IMR-90 (cell line): ENCODE measurements at regions not wholly inside any gene's neighbourhood (a gene's known extent, or its start where the extent isn't known, plus 50 kb on each side); places are given as distances from the start of the nearest gene placed in this dataset.

ENCODE experiments used
- ATAC-seq: fragments of 200-7000 bp; cut with Tn5 transposase; 2 replicates; pipeline ENCODE4 v1.9.1; 2020; ENCODE audit warnings: low read depth, mild to moderate bottlenecking, moderate library complexity
- BruUV-seq: library from RNA; stranded (reverse); fragments of 400-500 nt; replicated peaks from 2 replicates; lab custom pipeline; 2021; lab: Mats Ljungman, UMichigan
- CTCF ChIA-PET: fragments of 300-600 bp; formaldehyde crosslinking; extraction: SDS; loops from one replicate; lab custom pipeline; 2021; ENCODE audit warnings: antibody characterized with exemption; lab: Yijun Ruan, JAX
- POLR2A ChIA-PET: fragments of 300-600 bp; sonication (Branson Sonifier 250); formaldehyde crosslinking; loops from one replicate; lab custom pipeline; 2022; ENCODE audit warnings: antibody characterized with exemption; ENCODE audit not compliant: unreplicated experiment; lab: Charles Lee
- DNase-seq: peaks from one replicate; pipeline ENCODE4 v3.0.0; 2013
- H2AFZ ChIP-seq: replicated peaks from 2 replicates; pipeline ENCODE3; 2013; ENCODE audit warnings: low read length, mild to moderate bottlenecking; ENCODE audit not compliant: poor library complexity
- H2AK5ac ChIP-seq: 2 replicates; pipeline ENCODE4 v1.6.1; 2013; ENCODE audit warnings: low read depth, low read length, inconsistent platforms
- H2AK9ac ChIP-seq: replicated peaks from 2 replicates; pipeline ENCODE3; 2013; ENCODE audit warnings: mild to moderate bottlenecking, low read depth, low read length, moderate library complexity; ENCODE audit not compliant: poor library complexity
- H2BK120ac ChIP-seq: 2 replicates; pipeline ENCODE4 v1.6.1; 2013; ENCODE audit warnings: low read depth, low read length, inconsistent platforms
- H2BK15ac ChIP-seq: 3 replicates; pipeline ENCODE4 v1.6.1; 2013; ENCODE audit warnings: low read depth, low read length, inconsistent platforms
- H2BK20ac ChIP-seq: 2 replicates; pipeline ENCODE4 v1.6.1; 2013; ENCODE audit warnings: low read depth, mild to moderate bottlenecking, inconsistent platforms, low read length, moderate library complexity
- H2BK5ac ChIP-seq: 2 replicates; pipeline ENCODE4 v1.6.1; 2013; ENCODE audit warnings: mild to moderate bottlenecking, low read depth, low read length, inconsistent platforms; ENCODE audit not compliant: poor library complexity, severe bottlenecking
- H3K14ac ChIP-seq: replicated peaks from 2 replicates; pipeline ENCODE4 v1.6.1; 2013; ENCODE audit warnings: low read depth, low read length, inconsistent platforms
- H3K18ac ChIP-seq: 2 replicates; pipeline ENCODE4 v1.6.1; 2013; ENCODE audit warnings: low read depth, low read length, control low read depth
- H3K23ac ChIP-seq: 2 replicates; pipeline ENCODE4 v1.6.1; 2013; ENCODE audit warnings: low read depth, low read length, inconsistent platforms
- H3K27ac ChIP-seq: 2 replicates; pipeline ENCODE4 v1.5.1; 2013; ENCODE audit warnings: mild to moderate bottlenecking, control low read depth, low read length; ENCODE audit not compliant: insufficient read depth
- H3K27me3 ChIP-seq: 2 replicates; pipeline ENCODE4 v1.6.1; 2013; ENCODE audit warnings: low read length; ENCODE audit not compliant: control insufficient read depth, insufficient read depth
- H3K36me3 ChIP-seq: 2 replicates; pipeline ENCODE4 v1.6.1; 2013; ENCODE audit warnings: low read length, mixed read lengths; ENCODE audit not compliant: control insufficient read depth, insufficient read depth
- H3K4ac ChIP-seq: 2 replicates; pipeline ENCODE4 v1.6.1; 2013; ENCODE audit warnings: low read depth, low read length, inconsistent platforms
- H3K4me1 ChIP-seq: 2 replicates; pipeline ENCODE4 v1.6.1; 2013; ENCODE audit warnings: low read length, mixed read lengths; ENCODE audit not compliant: control insufficient read depth, insufficient read depth
- H3K4me2 ChIP-seq: 2 replicates; pipeline ENCODE4 v1.6.1; 2013; ENCODE audit warnings: low read depth, mild to moderate bottlenecking, control low read depth, low read length, moderate library complexity
- H3K4me3 ChIP-seq: 2 replicates; pipeline ENCODE4 v1.5.1; 2013; ENCODE audit warnings: low read depth, mild to moderate bottlenecking, control low read depth, low read length, moderate library complexity; ENCODE audit not compliant: insufficient read depth
- H3K56ac ChIP-seq: 2 replicates; pipeline ENCODE4 v1.6.1; 2013; ENCODE audit warnings: low read length, inconsistent platforms; ENCODE audit not compliant: insufficient read depth; ENCODE audit errors: extremely low read depth
- H3K79me1 ChIP-seq, 2 experiments: 2 replicates each; pipeline ENCODE4 v1.6.1; 2013; ENCODE audit warnings: low read length in 2 of 2, inconsistent platforms in 1 of 2, low read depth in 1 of 2
- H3K9ac ChIP-seq: 2 replicates; pipeline ENCODE4 v1.6.1; 2013; ENCODE audit warnings: low read depth, low read length, control low read depth
- H3K9me1 ChIP-seq: 2 replicates; pipeline ENCODE4 v1.6.1; 2013; ENCODE audit warnings: low read length, inconsistent platforms; ENCODE audit not compliant: insufficient read depth
- H3K9me3 ChIP-seq: 2 replicates; pipeline ENCODE4 v1.6.1; 2013; ENCODE audit warnings: low read length; ENCODE audit not compliant: control insufficient read depth, insufficient read depth
- H4K20me1 ChIP-seq: 2 replicates; pipeline ENCODE4 v1.6.1; 2013; ENCODE audit warnings: low read length, inconsistent platforms; ENCODE audit not compliant: insufficient read depth
- H4K5ac ChIP-seq: 2 replicates; pipeline ENCODE4 v1.6.1; 2013; ENCODE audit warnings: mild to moderate bottlenecking, low read depth, low read length, control low read depth
- H4K8ac ChIP-seq, 2 experiments: 2 replicates each; pipeline ENCODE4 v1.6.1; 2013; ENCODE audit warnings: low read depth in 2 of 2, low read length in 2 of 2, control low read depth in 1 of 2, inconsistent platforms in 1 of 2
- H4K91ac ChIP-seq: 2 replicates; pipeline ENCODE4 v1.6.1; 2013; ENCODE audit warnings: low read depth, low read length, inconsistent platforms; ENCODE audit not compliant: insufficient read depth
- BHLHE40 ChIP-seq: fragments of 150-350 bp; IDR thresholded peaks from 2 replicates; pipeline ENCODE4 v1.6.1; 2016; ENCODE audit warnings: mild to moderate bottlenecking, low read depth, low read length
- CHD1 ChIP-seq: IDR thresholded peaks from 2 replicates; pipeline ENCODE4 v1.6.1; 2012; ENCODE audit warnings: low read depth, low read length, improper control_type of control experiment
- POLR2A ChIP-seq: IDR thresholded peaks from 2 replicates; pipeline ENCODE4 v1.6.1; 2012; ENCODE audit warnings: mild to moderate bottlenecking, low read depth, low read length
- RAD21 ChIP-seq: IDR thresholded peaks from 2 replicates; pipeline ENCODE4 v1.6.1; 2012; ENCODE audit warnings: low read length, improper control_type of control experiment
- RCOR1 ChIP-seq: IDR thresholded peaks from 2 replicates; pipeline ENCODE4 v1.6.1; 2012; ENCODE audit warnings: mild to moderate bottlenecking, low read length, improper control_type of control experiment; ENCODE audit not compliant: insufficient replicate concordance
- USF2 ChIP-seq: fragments of 150-350 bp; IDR thresholded peaks from 2 replicates; pipeline ENCODE4 v1.6.1; 2017; ENCODE audit warnings: mild to moderate bottlenecking, antibody characterized with exemption, low read length, low read depth
- WGBS, 2 experiments: methylation state at CpG; one replicate each; pipeline versions ENCODE4 v1.1.5 to v1.1.7; 2013; ENCODE audit warnings: missing lambda C conversion rate in 2 of 2; ENCODE audit not compliant: insufficient read length in 1 of 2; ENCODE audit errors: extremely low coverage in 2 of 2; 5-methylcytosine and 5-hydroxymethylcytosine counted together
- dilution Hi-C: fragments of 300-500 bp; cut with HindIII; formaldehyde crosslinking; loops from one replicate; pipeline ENCODE4 v1.14.3; 2018; ENCODE audit warnings: low sequenced_read_pairs; ENCODE audit not compliant: unreplicated experiment
- in situ Hi-C: fragments of 300-500 bp; cut with MboI; formaldehyde crosslinking; loops from 3 replicates; pipeline ENCODE4 v1.14.3; 2019; ENCODE audit warnings: low sequenced_read_pairs, inconsistent platforms, mixed read lengths
- intact Hi-C: fragments of 100-400 bp; cut with micrococcal nuclease; formaldehyde crosslinking; loops from 2 replicates; pipeline ENCODE4 v1.10.0; 2022

- Histone ChIP-seq H4K5ac (no peak overlapping the region), H3K9me1 (no peaks in the 10 kb centered on the region), H3K36me3 (no peaks in the 10 kb centered on the region), H3K9me3 (no peaks in the 10 kb centered on the region), H3K4me1 (0 out of 2 replicates have a peak, but pooled peaks cover 2% of the 10 kb centered on the region), H3K27ac (no peak overlapping the region), H2AFZ (no peak overlapping the region), H3K4me2 (no peak overlapping the region), H3K4me3 (no peak overlapping the region), H4K91ac (no peak overlapping the region), H3K27me3 (peaks cover 3% of the 10 kb centered on the region; the same call in 1 of the 2 replicates), H3K4ac (no peak overlapping the region), H2BK20ac (no peak overlapping the region), H2BK120ac (no peak overlapping the region), H3K18ac (no peak overlapping the region), H3K79me1 (no peaks in the 10 kb centered on the region), H4K20me1 (no peaks in the 10 kb centered on the region), H2AK5ac (no peak overlapping the region), H4K8ac (no peak overlapping the region), H2BK5ac (no peak overlapping the region), H2BK15ac (no peak overlapping the region), H3K9ac (no peak overlapping the region), H3K14ac (no peak overlapping the region), H3K23ac (no peak overlapping the region), H2AK9ac (no peak overlapping the region), H3K56ac (no peak overlapping the region)
- intact Hi-C loops = no loop called here
- no TSS peak for BruUV-seq
- in situ Hi-C loops = no loop called here
- no CpG with 5 or more reads among the region's 1 CpG for WGBS, 2 experiments
- TF ChIP-seq BHLHE40 = no peak
- TF ChIP-seq RCOR1 = no peak
- TF ChIP-seq RAD21 = no peak
- no peak for TF ChIP-seq USF2
- no peak for TF ChIP-seq POLR2A
- no peak for TF ChIP-seq CHD1
- CTCF ChIA-PET = no interaction called here
- ATAC-seq = no peak
- dilution Hi-C loops = no loop called here
- POLR2A ChIA-PET = no interaction called here
- no peak for DNase-seq
These were observed 79.5 kb upstream of the ZNF608 start for GRCh38 chr5:124825983-124826337.
